Adrenal gland (tissue), 5 donors: ENCODE measurements at regions not wholly inside any gene's neighbourhood (a gene's known extent, or its start where the extent isn't known, plus 50 kb on each side); places are given as distances from the start of the nearest gene placed in this dataset.

Experiments
- POLR2A ChIP-seq, 2 donors: fragments of 450-650 bp; IDR thresholded peaks; one replicate each; pipeline ENCODE4 v1.6.1; 2017; ENCODE audit warnings: antibody characterized with exemption in 2 of 2, mild to moderate bottlenecking in 2 of 2, moderate library complexity in 1 of 2
- TF ChIP-seq, protein P1 (sequence below), 6 experiments: fragments of 450-650 bp in 4 of 6; fragments of 200-600 bp in 2 of 6; sonication (generic) in 1 of 6; IDR thresholded peaks; 1 replicate in 5 of 6; 2 replicates in 1 of 6; pipeline versions ENCODE4 v1.5.1 to v1.8.0; 2016 to 2021; ENCODE audit warnings: antibody characterized with exemption in 6 of 6, mild to moderate bottlenecking in 2 of 6, moderate library complexity in 1 of 6
- donor health status: DM: no; HTN: no; CAD: no.

DNA sequence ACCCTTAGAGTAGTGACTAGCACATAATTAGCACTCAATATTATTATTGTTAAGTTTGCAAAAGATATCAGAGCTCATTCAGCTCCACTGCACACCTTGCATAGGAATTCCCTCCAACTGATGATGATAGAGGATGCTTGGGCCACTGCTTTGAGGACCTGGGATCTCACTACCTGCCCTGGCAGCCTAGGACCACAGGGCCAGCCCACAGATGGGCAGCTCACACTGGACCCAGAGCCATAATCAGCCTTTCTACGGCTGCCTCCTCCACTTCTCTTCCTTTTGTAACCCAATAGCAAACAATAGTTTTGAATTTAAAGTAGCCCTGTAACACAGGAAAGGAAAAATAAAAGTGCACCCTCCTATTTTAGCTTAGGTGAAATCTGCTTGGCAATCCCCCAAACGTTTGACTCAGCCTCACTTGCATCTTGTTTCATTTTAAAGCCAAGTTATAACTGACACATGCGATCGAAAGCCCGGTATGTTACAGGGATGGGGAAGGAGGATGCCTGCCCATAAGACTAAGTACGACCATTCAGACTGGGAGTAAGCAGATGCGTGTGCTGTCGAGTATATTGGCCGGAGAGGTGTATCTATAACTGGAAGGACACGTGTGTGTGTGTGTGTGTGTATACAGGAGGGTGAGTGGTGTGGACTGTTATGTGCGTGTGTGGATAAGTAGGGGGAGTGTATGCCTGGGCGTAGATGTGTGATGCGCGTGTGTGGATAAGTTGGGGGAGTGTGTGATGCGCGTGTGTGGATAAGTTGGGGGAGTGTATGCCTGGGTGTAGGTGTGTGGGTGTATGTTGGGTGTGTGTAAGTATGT, 65.9 kb downstream of the CPN2 start:
- TF ChIP-seq, protein P1, sequence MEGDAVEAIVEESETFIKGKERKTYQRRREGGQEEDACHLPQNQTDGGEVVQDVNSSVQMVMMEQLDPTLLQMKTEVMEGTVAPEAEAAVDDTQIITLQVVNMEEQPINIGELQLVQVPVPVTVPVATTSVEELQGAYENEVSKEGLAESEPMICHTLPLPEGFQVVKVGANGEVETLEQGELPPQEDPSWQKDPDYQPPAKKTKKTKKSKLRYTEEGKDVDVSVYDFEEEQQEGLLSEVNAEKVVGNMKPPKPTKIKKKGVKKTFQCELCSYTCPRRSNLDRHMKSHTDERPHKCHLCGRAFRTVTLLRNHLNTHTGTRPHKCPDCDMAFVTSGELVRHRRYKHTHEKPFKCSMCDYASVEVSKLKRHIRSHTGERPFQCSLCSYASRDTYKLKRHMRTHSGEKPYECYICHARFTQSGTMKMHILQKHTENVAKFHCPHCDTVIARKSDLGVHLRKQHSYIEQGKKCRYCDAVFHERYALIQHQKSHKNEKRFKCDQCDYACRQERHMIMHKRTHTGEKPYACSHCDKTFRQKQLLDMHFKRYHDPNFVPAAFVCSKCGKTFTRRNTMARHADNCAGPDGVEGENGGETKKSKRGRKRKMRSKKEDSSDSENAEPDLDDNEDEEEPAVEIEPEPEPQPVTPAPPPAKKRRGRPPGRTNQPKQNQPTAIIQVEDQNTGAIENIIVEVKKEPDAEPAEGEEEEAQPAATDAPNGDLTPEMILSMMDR (IDR thresholded peaks at IDR 0.05): no peak
- no peak for TF ChIP-seq POLR2A (IDR thresholded peaks at IDR 0.05)
